ENCODE measurements at regions not wholly inside any gene's neighbourhood (a gene's known extent, or its start where the extent isn't known, plus 50 kb on each side); places are given as distances from the start of the nearest gene placed in this dataset.
"Not testable (repeated sequence)": the region's sequence is repeated elsewhere in the genome, so short reads cannot be mapped to it uniquely, and the experiment has no call there.

DNA sequence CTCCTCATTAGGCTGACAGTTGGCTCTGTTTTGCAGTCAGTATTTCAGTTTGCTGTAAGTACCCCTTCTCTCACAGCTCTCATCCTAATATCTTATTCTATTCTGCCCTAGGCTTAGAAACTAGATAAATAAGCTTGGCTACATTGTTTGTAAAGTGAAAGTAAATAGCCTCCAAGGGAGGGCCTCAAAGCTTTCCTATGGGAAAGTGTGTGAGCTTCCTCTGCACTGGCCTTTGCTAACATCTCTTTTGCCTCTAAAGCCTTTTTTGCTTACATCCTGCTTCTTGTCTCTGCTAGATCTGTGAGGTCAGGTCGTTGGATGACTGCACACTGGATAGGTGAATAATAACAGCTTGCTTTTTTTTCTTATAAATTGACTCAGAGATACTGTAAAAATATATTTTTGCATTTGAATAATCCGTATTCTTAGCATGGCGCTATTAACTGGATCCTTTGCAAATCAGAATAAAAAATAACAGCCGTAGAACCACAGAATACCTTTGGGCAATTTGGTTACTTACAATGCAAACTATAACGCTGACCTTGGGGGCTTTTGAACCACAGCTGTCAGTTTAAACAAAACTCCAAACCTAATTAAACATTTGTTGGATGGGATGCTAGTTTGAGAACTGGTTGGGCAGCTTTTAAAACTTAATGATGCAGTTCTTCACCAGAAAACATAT, 55.1 kb downstream of the TTC6 start:
- no peak for DNase-seq (ENCODE audit: low spot score)

DNA sequence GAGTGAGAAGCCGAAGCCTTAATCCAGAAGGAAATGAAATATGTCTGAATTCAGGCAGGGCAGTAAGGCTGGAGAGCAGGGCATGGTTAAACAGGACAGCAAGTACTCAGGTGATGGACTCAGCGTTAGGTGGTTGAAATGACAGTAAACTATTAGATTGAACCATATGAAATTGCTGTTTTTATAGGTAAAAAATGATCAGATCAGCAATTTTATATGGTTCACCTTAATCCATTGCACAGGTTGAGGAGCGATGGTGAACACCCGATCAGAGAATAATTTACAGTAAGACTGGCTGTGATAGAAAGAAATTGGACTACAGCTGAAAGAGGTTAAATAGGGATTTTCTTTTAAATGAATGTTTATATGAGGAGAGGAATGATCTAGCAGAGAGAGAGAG, 56.6 kb downstream of the TTC6 start:
- DNase-seq (ENCODE audit: low spot score) = no peak

DNA sequence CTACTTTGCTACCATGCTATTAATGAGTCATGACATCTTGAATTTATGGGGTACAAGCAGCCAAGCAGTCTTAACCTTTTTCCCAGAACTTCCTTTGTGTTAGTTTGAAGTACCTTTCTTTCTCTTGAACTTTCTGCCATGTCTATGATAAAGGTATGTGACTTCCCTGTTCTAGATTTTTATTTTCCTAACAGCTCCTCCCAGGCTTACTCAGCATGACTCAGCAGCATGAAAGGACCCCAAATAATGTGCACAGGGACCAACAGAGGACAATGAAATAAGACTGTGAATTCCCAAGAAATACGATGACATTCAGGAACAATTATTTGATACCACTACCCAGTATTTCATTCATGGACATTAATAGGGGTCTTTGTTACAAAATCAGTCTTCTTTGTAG, 60.0 kb downstream of the TTC6 start:
- no peak for DNase-seq (ENCODE audit: low spot score)

DNA sequence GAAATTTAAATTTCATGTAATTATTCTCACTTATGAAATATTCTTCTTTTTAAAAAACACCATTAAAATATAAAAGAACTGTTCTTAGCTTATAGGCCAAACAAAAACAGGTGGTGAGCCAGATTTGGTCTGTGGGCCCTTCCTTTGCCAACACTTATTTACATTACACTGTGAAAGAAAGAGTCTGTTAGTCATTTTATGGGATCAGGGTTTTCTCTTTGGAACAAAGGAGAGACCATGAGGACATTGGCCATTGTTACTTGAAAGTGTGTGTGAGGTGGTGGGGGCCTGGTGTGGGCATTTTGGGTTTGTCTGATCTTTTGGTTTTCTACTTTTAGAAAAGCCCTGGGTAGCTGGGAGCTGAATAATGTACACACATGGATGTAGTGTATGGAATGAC, 62.7 kb downstream of the TTC6 start:
- DNase-seq (ENCODE audit: low spot score) = no peak

DNA sequence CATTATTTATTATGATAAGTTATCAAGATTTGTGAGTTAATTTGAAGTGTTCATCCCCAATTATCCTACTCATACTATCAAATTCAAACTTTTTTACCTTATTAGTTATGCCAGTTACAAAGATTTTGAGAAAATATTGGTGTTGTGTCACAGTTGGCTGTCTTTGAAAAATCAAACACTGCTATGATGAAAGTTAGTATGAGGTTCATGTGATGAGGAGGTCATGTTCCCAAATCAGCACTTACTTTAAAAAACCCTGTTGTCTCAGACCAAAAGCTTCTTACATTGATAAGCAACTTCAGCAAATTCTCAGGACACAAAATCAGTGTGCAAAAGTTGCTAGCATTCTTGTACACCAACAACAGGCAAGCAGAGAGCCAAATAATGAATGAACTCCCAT, 68.1 kb downstream of the TTC6 start:
- no peak for DNase-seq (ENCODE audit: low spot score)

DNA sequence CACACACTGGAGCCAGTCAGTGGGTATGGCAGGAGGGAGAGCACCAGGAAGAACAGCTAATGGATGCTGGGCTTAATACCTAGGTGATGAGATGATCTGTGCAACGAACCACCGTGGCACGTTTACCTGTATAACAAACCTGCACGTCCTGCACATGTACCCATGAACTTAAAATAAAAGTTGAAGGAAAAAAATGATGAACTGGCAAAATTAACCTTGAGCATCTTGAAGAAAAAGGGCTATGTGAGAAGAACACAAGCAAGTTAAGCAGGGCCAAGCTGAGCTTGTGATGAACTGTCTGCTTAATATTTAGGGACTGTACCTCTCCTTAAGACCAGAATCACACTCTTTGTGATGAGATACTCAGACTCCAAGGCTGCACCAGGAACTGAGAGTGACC, 70.0 kb downstream of the TTC6 start:
- no peak for DNase-seq (ENCODE audit: low spot score)

DNA sequence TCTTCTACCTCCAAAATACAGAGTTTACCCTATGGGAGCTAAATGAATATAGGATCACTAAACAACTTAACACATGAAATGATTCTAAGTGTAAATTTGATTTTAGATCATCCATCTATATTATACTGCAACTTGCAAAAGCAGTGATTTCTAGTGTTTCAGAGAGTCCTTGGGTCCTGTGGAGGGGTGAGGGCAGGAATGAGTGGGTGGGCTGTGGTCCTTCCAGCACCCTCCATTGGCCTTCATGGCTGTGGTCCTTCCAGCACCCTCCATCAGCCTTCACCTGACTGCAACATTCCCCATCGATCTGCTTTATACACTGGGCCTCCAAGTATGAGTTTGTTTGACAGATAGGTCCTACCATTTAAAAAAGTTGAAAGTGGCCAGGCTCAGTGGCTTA, 70.5 kb downstream of the TTC6 start:
- no peak for DNase-seq (ENCODE audit: low spot score)

DNA sequence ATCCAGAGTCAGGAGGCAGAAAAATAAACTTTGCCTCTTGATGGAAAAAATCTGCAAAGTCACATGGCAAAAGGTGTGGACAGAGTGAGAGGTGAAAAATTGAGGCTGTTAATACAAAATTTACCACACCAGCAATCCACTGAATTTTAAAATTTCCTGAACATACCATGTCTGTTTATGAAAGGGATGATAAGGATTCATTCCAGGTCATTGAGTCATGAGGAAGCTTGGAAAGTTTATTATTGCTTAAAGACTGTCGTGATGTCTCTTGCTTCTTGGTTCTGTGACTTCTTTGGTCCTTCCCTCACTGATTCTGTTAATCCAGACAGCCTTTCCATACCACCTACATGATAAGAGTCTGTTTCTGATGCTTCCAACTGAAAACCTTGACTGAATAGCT, 73.2 kb downstream of the TTC6 start:
- no peak for DNase-seq (ENCODE audit: low spot score)

DNA sequence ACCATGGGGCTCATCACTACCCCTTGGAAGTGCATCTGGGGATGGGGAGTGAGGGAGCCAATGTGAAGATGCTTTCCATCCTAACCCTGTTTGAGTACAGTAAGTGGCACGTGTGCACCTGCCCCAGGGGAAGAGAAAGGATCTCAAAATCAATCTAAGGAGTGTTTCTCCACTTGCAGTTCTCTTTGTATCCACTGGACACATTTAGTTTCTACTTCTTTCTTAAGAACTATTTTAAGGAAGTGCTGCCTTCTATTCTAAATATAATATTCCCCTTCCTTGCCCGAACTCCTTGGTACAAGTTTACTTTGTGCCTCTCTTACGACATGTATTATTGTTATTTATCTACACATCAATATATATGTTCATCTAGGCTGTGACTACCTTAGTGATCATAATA, 73.8 kb downstream of the TTC6 start:
- DNase-seq (ENCODE audit: low spot score) = no peak

DNA sequence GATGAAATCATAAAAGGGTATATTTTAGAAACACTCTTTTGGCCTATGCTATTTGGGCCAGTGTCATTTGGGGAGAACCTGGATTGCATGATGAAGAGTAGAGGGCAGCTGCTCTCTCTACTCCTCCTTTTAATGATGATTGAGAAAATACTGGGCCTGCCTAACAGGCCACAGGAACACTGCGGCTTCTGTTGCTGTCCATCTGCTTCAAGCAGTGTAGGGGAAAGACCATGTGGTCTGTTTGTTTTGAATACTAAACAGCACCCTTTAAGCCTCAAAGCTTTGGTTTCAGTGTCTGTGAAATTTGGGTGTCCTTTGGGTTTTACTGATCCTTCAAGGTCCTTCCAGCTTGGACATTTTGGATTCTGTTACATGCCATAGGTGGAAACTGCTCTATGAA, 78.0 kb downstream of the TTC6 start:
- DNase-seq (ENCODE audit: low spot score) = no peak

DNA sequence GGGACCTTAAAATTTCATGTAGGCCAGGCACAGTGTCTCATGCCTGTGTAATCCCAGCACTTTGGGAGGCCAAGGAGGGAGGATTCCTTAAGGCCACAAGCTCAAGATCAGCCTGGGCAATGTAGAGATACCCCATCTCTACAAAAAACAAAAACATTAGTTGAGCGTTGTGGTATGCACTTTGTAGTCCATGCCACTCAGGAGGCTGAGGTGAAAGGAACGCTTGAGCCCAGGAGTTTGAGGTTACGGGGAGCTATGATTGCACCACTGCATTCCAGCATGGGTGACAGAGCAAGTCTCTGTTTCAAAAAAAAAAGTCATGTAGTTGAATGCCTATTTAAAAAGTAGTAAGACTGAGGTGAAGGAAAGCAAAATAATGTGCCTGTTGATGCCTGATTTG, 83.5 kb downstream of the TTC6 start:
- no peak for DNase-seq (ENCODE audit: low spot score)

DNA sequence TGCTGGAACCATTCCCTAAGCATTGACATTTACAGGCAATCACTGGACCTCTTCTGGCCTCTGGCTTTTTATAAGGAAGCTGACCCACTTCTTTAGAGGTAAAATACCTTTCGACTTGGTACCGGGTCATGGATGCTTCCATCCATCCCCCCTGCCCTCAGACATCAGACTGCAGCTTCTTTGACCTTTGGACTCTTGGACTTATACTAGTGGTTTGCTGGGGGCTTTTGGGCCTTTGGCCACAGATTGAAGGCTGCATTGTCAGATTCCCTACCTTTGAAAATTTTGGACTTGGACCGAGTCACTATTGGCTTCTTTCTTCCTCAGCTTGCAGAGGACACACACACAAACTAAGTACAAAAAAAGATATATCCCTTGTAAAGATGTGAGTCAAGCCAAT, 86.1 kb downstream of the TTC6 start:
- no peak for DNase-seq (ENCODE audit: low spot score)

DNA sequence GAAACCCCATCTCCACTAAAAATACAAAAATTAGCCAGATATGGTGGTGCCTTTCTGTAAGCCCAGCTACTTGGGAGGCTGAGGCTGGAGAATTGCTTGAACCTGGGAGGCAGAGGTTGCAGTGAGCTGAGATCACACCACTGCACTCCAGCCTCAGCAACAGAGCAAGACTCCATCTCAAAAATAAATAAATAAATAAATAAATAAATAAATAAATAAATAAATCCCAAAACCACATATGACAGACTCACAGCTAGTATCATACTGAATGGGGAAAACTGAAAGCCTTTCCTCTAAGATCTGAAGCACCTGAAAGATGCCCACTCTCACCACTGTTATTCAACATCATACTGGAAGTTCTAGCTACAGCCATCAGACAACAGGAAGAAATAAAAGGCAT, 97.3 kb downstream of the TTC6 start:
- not testable (repeated sequence) for DNase-seq (ENCODE audit: low spot score)

DNA sequence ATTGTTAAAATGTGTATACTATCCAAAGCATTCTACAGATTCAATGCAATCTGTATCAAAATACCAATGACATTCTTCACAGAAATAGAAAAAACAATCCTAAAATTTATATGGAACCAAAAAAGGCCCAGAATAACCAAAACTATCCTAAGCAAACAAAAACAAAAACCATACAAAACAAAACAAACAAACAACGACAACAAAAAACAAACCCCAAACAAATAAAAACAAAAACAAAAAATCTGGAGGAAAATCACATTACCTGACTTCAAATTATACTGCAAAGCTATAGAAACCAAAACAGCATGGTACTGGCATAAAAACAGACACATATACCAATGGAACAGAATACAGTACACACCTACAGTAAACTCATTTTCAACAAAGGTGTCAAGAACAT, 98.0 kb downstream of the TTC6 start:
- DNase-seq (ENCODE audit: low spot score) = not testable (repeated sequence)

DNA sequence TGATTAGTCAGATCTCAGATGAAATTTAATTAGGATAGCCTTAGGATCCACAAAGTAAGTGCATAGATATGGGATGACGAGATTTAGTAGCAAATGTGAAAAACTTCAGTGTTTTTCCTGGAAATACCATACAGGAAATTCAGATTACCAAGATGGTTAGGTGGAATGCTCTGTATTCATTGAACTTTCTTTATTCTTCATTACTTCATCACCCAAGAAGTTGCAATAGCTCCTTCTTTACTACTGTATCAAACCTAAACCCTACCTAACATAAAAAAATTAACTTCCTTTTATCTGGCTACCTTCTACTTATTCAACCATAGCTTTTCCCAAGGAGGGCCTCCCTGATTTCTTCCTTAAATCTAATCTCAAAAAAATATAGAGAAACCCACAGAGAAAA, 100.4 kb downstream of the TTC6 start:
- no peak for DNase-seq (ENCODE audit: low spot score)

DNA sequence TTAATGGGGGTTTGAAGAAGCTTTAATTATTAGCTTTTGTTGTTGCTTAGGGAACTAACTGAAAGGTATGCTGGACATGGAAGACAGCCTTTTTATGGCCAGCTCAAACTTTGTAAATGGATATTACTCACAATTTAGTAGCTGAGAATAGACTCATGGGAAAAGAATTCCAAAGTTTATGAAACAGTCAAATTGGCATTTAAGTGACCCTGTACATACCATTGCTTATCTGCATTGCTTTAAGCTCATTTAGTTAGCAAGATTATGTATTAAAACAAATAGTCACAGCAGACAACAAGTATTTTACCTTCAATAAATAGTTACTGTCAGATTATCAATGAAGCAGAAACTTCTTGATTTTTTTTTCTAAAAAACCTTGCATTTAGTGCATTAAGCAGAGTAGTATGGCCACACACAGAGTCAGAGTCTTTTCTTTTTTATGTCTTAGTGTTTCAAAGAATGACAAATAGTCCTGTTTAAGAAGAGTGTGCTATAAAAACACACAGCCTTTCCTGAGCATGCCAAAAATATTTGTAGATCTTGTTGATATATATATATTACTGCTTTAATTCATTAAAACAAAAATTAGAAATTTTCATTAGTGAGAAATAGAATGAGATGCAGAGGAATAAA, 102.2 kb downstream of the TTC6 start:
- no peak for DNase-seq (ENCODE audit: low spot score)

DNA sequence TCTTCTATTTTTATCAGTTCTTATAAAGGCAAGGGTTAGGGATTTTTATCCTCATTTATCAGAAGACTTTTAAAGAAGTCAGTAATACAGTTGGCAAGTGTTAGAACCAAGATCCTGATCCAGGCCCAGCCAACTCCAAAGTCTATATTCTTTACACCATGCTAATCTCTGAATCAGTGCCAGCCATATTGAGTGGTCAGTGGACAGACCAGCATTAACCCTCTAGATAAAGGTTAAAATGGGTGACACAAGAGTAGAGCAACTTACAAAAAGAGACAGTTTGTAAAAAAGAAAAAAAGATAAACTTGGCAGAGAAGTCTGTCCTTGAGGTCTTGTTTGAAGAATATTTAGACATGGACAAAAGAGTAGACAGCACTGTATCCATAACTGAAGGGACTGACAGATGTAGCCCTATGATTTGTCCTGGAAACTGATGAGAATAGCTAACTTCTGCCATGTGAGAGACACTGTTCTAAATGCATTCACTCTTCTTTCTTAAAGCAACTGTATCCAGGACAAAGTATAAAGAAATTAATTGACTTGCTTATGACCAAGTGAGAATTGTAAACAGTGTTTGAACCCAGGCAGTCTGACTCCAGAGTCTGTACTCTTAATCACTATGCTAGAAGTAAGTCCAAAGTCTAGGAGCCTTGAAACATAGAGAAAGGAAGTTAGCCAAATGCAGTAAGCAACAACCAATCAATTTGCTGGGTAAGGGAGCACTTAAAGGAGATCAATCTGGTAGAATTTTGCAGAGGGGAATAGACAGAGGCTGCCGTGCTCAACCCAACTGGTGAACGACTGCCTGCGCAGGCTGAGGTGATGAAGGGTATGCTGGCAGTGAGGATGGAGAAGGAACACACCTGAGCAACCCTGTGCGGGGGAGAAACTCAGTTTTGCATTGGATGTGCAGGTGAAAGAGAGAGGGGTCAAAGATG, 103.7 kb downstream of the TTC6 start:
- no peak for DNase-seq (ENCODE audit: low spot score)

DNA sequence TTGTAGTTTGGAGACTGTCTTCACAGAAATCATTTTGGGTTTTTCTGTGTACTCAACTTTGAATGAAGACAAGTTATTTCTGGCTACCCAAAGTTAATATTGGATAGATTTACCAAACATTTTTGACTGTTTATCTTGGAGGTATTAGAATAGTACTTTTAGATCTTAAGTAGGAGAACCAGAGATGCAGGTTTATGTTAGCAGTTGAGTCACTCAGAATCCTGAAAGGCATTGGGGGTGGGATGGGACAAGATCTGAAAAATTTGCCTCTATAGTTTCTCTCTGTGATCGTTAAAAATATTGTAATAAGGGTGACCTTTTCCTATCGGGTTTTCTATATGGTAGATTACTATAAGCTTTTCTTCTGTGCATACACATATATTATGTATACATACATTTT, 112.3 kb downstream of the TTC6 start:
- no peak for DNase-seq (ENCODE audit: low spot score)

DNA sequence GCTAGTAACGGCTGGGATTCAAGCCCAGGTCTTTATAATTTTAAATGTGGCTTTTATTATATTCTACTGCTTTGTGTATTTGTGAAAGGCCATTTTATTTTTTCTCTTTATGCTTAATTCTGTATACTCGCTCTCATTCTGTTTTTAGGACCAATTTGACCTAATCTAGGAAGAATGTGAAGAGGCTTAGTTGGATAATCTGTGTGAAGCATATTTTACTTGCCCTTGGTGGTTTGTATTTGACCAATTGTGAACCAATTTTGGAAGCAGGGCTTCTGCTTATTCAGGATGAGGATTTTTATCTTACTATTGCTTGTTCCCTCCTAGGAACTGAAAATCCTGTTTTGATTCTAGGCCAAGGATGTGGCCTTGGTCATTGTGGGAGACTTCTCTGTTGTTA, 113.1 kb downstream of the TTC6 start:
- no peak for DNase-seq (ENCODE audit: low spot score)

DNA sequence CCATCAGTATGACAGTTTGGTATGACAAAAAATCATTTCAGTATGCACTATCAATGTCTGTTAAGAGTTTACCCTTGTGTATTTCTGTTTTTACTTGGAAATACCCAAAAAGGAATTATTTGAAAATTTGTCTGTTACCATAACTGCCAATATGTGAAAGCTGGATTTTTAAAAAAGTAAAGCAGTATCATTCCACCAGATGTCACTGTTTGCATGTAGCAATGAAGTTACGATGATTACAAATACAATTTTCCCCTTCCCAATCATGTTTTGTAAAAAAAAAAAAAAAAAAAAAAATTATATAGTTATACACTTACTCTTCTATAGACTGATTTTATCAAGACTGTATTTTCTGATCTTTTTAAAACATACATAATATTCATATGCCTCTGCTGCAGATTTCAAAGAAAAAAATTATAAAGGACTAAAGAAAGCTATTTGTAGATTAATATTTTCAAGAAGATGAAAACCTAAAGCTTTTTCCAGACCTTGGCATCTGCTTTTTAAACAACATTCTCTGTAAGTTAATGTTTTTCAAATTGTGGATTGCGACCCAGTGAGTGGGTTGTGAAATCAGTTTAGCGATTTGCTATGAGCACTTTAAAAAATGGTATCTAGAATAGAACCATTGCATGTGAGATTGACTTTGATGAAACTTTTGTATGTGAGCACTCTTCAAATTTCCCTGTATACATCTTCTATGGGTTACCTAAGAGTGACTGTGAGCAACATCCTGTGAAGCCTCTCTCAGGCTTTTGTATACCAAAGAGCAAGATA, 114.2 kb downstream of the TTC6 start:
- DNase-seq (ENCODE audit: low spot score) = peak; percentile 17

DNA sequence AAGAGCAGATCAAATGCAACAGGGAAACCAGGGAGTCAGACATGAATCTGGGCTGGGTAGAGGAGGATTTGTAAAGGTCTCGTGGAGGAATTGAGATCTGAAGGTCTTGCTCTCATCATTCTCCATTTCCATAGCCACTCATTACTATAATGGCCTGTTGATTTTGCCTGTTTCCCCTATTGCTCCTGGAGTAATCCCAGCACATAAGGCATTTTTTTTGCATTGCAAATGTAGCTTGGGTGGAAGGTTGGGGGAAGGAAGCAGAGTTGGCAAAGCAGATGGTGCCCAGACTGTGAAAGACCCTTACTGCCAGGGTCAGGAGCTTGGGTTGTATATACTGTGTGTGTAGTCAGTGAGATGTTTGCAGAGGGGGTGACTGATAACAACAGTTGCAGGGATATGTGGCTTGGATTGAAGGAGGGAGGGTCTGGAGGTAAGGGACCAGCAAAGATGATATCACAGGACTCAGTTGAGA, 116.0 kb downstream of the TTC6 start:
- DNase-seq (ENCODE audit: low spot score) = no peak

DNA sequence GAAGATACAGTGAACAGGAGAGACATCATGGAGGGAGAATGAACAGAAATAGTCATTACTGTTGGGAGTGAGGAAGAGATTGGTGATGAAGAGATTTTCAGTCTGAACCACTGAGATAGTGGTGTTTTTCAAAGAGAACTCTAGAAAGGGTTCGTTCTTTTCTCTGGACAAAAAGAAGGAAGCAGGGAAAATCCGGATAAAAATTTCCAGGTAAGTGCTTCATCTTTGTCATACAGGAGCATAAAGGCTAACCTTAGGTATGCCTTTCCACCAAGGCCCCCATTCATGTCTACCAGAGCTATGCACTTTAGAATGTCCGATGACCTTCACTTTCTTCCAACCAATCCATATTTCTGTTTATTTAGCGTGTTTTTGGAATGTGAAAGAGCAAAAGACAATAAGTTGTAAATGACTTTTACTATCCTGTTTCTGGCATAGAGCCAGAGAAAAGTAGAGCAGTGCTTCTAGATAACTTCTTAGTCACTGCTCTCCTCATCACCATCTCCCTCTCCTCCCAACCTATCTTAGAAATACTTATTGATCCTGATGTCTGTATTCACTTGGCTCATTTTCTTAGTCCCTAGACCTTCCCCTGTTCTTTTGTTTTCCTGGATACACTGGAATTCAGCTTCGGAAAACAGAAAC, 116.5 kb downstream of the TTC6 start:
- DNase-seq (ENCODE audit: low spot score) = no peak
